Lung microvascular endothelial cell (primary cell): ENCODE measurements at regions not wholly inside any gene's neighbourhood (a gene's known extent, or its start where the extent isn't known, plus 50 kb on each side); places are given as distances from the start of the nearest gene placed in this dataset.

Experiments
- DNase-seq, 2 donors: peaks; one replicate each; pipeline versions ENCODE4 v3.0.0 to v3.0.0-alpha.2; 2010; ENCODE audit warnings: low read depth in 2 of 2

DNA sequence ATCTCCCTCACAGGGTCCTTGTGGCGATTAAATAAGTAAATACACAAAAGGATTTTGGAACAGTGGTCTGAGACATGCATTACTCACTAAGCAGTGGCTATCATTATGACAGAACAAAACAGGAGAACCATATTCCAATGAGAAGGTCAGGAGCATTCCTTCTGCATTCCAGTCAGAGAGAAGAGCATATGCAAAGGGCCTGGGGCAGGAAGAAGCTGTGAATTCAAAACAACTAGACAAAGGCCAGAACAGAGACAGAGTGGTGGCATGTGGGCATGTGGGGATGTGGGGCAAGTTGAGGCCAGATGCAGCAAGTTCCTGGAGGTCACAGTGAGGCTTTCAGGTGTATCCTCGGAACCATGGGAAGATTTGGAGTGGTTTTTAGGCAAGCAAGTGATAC lies 70.1 kb upstream of the VRK1 start:
- no peak for DNase-seq

DNA sequence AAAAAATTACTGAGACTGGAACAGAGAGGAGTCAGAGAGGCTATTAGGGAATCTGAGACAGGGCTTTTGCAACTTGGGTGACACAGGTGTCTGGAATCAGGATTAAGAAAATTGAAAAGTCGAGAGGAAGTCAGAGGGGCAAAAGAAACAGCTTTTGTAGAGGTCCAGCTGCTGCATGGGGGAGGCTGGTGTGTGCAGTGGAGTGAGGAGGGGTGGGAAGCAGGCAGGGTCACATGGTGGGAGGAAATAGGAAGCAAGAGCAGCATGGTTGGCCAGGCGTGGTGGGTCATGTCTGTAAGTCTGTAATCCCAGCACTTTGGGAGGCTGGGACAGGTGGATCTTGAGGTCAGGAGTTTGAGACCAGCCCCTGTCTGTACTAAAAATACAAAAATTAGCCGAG lies 69.7 kb upstream of the VRK1 start:
- DNase-seq = no peak

DNA sequence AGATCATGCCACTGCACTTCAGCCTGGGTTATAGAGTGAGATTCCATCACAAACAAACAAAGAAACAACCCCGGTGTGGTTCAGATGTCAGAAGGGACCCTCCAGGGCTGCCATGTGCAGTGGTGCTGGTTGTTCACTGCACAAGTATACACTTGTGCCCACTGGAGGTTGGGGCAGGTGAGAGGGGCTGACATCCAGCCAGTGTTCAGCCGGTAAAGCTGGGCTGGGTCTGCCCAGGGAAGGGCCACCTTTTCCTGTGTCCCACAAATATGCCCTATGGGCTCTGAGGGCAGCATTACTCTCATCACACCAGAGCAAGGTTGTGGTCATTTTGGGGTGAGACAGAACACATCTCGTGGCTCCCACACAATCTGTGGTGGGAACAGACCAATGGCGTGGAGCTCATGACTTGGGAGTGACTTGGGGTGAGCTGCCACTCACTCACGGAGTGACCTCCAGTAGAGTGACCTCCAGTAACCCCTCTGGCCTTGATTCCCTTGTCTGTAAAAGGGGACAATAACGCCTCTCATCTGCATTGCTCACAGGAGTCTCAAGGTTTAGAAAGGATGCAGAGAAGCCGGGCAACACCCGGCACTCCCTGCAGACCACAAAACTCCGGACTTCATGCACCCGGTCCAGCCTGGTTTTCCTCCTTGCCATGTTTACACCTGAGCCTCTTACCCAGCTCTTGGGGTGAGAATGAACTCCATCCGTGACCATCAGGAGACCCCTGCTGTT lies 69.0 kb upstream of the VRK1 start:
- no peak for DNase-seq

DNA sequence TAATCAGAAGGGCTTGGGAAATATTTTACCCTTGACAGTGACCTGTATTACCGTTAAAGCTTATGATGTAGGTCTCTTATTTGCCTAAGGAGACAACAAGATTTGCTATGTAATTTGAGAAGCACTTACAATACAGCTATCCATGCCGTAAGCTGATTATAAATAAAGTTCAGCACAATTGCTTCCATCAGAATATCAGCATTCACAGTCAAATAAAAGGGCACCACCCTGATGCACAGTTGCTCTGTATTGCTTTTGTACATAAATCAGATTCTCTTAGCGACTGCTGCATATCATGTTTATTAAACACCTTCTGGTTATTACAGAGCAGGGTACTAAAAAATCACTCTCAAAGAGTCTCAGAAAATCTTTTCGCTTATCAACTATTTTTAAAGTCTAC lies 67.3 kb upstream of the VRK1 start:
- no peak for DNase-seq

DNA sequence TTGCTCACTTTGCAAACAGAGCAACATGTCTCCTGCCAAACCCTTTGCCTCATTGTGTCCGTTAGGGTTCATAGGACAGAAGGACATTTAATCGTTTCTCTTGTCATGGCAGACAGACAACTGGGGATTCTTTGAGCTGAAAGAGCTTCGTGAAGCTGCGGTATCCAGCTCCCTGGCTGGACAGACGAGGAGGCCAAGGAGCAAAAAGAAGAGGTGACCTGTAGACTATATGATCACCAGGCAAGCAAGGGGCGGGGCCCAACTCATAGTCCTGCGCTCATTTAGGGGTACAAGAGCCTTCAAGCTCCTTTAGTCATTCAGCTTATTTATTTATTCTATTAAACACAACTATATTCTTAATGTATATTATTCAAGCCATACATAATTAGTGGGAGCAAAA lies 66.8 kb upstream of the VRK1 start:
- no peak for DNase-seq

DNA sequence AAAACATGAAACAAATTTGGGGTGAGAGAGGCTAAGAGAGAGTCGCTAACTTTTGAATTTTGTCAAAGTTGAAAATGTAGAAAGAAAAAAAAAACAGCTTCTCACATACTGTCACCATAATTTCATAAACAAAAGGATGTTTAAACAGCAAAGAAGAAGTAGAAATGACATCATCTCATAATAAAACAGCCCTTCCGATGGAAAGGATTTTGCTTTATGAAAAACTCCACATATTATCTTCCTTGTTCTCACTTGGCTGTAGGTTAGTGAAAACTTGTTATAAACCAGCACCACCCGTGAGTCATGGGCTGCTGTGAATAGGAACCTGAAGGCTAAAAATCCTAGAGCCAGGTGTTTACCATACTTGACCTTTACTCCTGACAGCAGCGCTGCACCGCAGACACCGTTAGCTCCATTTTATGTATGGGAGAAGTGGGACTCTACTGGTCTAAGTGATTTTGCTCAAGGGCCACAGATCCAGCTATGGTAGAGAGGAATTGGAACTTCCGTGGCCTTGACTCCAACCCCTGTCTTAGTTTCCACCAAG lies 63.0 kb upstream of the VRK1 start:
- no peak for DNase-seq

DNA sequence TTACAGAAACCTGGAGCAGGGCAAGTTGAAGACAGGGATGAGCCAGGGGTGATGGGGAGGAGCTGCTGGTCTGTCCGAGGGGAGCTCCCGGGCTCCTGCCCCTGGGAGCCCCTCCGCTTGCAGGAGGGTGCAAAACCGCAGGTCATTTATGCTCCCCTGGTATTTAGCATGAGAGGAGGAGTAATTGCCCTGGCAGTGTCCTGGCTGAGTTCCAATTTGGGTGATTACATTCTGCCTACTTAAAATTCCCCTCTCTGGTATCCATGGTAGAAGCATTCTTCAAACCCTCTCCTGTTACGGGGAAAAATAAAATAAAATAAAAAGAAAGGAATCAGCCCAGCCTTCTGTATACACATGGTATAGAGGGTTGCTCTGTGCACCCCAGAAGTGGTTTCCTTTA lies 61.7 kb upstream of the VRK1 start:
- no peak for DNase-seq

DNA sequence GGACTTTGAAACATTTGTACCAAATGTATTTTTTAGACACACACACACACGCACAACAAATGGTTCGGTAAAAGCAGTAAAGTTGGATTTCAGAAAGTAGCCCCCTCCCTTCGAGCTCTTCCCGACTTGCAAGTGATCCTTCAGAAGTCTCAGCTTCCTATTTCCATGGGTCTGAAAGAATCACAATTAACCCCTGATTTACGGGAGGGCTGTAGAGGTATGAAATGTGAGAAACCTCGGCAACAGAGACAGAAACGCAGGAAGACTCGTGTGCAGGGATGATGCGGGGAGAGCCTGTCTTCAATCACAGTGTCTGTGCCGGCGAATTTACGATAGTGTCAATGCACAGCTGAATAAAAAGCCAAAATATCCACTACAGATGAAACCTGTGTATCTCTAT lies 60.7 kb upstream of the VRK1 start:
- DNase-seq = no peak

DNA sequence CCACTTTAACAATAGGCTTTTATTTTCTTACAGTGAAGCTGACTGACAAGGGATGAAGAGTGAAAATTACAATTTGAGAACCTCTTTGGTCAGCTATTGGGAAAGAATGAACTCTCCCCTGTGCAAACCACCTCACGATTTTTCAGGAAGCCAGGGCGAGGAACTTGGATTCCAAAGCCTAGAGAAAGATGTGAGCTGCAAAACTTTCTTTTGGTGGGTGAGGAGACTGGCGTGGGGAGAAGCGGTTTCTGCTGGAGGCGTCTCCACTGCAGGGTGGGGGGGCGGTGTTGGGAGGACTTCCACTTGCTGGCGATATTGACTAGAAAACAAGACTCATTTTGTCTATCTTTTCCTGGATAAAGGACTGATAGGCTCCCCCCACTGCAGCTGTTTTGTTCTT lies 59.3 kb upstream of the VRK1 start:
- DNase-seq = no peak

DNA sequence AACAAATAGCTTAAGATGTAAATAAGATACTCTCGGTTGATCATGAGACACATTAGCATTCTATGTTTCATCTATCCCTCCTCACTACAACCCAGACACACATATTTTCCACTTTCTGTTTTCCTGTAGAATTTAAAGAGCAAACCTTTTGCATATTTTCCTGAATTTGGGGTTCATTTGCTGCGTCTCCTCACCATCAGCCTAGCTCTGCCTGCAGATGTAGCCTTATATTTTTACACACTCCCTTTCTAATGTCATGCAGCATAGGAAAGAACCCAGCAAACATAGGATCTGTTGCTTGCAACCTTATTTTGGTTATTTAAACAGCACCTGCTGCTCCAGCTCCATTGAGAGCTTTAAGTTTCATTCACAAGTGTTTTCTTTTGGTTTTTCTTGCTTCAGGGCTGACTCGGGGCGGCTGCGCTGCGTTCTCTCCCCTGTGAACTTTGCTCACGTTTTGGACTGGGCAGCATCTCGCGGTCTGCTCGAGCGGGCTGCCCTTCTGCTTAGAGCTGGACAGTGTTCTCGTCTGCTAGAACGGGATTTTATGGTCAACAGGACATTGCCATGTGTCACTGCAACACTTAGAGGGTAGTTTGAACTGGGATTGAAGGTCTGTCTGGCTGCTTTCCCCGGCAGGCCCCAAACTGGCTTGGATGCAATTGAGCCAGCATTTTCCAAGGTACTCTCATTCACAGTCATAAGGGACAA lies 57.8 kb upstream of the VRK1 start:
- DNase-seq = peak in 1 of 2 donors; percentile 4

DNA sequence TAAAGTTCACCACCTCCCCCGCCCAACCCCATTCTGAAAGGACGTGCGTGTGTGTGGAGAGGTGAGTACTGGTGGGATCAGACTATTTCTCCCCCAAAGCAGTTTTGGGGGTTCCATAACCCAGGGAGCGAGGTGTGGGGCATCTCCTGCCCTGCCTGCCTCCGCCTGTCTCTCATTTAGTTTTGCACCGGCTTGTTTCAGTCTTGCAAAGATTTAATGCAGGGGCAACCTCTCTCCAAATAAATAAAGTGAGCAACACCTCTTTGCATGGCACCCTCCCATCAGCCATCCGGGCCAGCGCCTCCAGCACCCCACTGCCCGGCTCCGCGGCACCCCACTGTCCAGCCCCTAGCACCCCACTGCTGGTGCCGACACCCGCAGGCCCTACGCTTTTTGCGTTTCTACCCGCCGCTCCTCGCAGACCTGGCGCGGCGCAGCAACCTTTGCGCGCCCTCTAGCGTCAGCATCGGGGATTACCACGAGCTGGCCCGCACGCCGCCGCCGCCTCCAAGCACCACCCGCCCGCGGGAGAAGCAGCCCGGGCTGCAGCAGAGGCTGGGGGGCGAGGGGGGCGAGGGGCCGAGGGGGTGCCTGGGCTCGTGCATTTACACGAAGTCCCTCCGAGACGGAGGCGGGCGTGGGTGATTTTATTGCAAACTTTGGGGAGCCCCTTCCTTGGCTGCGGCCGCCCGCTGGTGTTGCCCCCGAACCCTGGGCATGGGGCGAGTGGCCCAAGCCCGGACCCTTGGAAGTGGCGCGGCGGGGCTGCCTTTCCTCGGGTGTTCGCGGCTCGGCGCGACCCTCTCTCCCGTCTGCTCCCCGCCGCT lies 55.8 kb upstream of the VRK1 start:
- DNase-seq = peak; percentile 45 to 62

DNA sequence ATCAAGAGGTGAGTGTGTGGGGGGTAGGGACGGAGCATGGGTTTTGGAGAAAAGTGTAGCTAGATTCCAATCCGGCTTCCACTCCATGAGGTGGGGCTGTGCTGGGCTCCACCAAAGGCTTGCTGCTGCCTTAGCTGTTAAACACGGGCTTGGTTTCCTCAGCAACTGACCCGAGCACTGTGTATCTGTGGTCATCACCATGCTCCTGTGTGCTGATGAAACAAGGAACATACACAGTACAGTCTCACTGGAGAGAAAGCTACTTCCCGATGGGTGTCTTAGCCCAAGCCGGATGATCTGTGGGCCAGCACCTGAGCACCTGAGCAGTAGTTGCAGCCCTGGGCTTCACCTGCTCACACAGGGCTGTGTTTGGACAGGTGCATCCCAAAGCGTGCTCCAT lies 52.9 kb upstream of the VRK1 start:
- no peak for DNase-seq

DNA sequence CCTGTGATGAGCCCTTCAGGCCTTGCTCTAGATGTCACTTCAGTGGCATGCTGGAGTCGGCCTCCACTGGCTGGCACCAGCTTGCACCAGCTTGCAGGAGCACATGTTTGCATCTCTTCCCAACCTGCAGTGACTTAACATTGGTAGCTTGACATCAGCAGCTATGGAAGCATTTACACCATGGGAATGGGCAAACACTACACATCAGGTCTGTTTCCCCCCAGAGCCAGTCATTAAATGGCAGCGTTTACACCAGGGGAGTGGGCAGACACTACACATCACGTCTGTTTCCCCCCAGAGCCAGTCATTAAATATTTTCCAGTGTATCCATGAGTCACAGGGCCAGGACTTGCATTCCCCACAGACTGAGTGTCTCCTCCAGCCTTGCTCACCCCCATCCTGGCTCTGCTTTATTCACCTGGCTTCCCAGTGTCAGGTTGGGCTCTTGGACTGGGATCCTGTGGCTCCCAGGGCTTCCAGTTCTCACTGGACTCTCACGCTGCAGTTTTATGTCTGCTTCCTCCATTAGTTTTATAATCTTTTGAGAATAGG lies 51.6 kb upstream of the VRK1 start:
- peak in 1 of 2 donors; percentile 3 for DNase-seq

DNA sequence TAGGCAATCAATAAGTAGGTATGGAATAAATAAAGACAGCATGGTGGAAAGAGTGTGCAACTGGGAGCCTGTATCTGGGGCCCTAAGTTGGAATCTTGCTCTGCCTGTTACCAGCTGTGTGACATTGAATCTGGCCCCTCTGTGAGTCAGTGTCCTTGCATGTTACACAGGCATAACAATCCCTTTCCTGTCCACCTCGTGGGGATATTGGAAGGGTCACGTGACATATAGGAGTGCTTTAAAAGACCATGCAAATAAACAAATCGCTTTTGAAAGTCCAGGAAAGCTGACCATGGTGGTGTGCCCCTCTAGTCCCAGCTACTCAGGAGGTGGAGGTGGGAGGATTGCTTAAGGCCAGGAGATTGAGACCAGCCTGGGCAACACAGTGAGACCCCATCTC lies 51.1 kb upstream of the VRK1 start:
- peak in 1 of 2 donors; percentile 49 for DNase-seq

DNA sequence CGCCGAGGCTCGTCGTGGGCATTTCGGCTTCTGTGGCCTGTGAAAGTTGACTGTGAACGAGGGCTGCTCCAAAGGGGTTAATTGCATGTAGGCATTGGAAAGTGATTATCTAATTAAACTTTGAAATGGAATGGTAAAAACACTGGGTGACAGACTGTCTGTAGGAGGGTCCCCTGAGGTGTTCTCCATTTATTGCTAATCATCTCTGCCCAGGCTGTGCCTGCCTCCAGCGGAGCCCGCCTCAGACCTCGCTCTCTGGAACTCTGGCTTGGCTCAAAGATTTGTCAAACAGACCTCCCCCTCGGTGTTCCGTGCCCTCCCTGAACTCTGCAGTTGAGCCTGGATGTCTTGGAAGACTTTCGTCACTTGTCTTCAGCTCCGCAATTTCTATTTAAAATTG lies 50.2 kb upstream of the VRK1 start:
- DNase-seq = no peak
